Gastroesophageal sphincter (tissue), 3 donors: ENCODE measurements at regions not wholly inside any gene's neighbourhood (a gene's known extent, or its start where the extent isn't known, plus 50 kb on each side); places are given as distances from the start of the nearest gene placed in this dataset.
"Not testable (repeated sequence)": the region's sequence is repeated elsewhere in the genome, so short reads cannot be mapped to it uniquely, and the experiment has no call there.

Source experiments
- EP300 ChIP-seq: sonication (generic); formaldehyde crosslinking; IDR thresholded peaks from one replicate; pipeline ENCODE4 v1.6.1; 2017; ENCODE audit warnings: antibody characterized with exemption, mild to moderate bottlenecking
- POLR2A ChIP-seq, 2 donors: fragments of 450-650 bp; IDR thresholded peaks; one replicate each; pipeline ENCODE4 v1.6.1; 2017; ENCODE audit warnings: antibody characterized with exemption in 2 of 2, mild to moderate bottlenecking in 2 of 2, moderate library complexity in 1 of 2
- TF ChIP-seq, protein P1 (sequence below), 4 experiments: fragments of 200-600 bp in 2 of 4; fragments of 450-650 bp in 2 of 4; sonication (generic) in 1 of 4; IDR thresholded peaks; one replicate each; pipeline ENCODE4 v1.5.1; 2017 to 2019; ENCODE audit warnings: antibody characterized with exemption in 4 of 4, mild to moderate bottlenecking in 2 of 4, moderate library complexity in 2 of 4

DNA sequence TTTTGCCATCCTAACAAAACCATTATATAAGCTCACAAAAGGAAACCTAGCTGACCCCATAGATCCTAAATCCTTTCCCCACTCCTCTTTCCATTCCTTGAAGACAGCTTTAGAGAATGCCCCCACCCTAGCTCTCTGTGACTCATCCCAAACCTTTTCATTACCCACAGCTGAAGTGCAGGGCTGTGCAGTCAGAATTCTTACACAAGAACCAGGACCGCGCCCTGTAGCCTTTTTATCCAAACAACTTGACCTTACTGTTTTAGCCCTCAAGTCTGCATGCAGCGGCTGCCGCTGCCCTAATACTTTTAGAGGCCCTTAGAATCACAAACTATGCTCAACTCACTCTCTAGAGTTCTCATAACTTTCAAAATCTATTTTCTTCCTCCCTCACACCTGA, 726.9 kb upstream of the TMEFF2 start:
- TF ChIP-seq, protein P1, sequence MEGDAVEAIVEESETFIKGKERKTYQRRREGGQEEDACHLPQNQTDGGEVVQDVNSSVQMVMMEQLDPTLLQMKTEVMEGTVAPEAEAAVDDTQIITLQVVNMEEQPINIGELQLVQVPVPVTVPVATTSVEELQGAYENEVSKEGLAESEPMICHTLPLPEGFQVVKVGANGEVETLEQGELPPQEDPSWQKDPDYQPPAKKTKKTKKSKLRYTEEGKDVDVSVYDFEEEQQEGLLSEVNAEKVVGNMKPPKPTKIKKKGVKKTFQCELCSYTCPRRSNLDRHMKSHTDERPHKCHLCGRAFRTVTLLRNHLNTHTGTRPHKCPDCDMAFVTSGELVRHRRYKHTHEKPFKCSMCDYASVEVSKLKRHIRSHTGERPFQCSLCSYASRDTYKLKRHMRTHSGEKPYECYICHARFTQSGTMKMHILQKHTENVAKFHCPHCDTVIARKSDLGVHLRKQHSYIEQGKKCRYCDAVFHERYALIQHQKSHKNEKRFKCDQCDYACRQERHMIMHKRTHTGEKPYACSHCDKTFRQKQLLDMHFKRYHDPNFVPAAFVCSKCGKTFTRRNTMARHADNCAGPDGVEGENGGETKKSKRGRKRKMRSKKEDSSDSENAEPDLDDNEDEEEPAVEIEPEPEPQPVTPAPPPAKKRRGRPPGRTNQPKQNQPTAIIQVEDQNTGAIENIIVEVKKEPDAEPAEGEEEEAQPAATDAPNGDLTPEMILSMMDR (IDR thresholded peaks at IDR 0.05) = not testable (repeated sequence)
- TF ChIP-seq POLR2A (IDR thresholded peaks at IDR 0.05); EP300: not testable (repeated sequence)
